ENCODE measurements at regions not wholly inside any gene's neighbourhood (a gene's known extent, or its start where the extent isn't known, plus 50 kb on each side); places are given as distances from the start of the nearest gene placed in this dataset.

- TF ChIP-seq CTCF (IDR thresholded peaks at IDR 0.05) (no peak), POLR2A (IDR thresholded peaks at IDR 0.05) (no peak), POLR2AphosphoS5 (IDR thresholded peaks at IDR 0.05) (no peak)
Measured at GRCh38 chr4:145414226-145414625, 67.4 kb upstream of the SMAD1 start.

All from breast epithelium (tissue), 3 donors.